H1 (cell line): ENCODE measurements at regions not wholly inside any gene's neighbourhood (a gene's known extent, or its start where the extent isn't known, plus 50 kb on each side); places are given as distances from the start of the nearest gene placed in this dataset.

Experiments
- KDM1A ChIP-seq: fragments of 200-600, 300-600 bp; sonication (generic); IDR thresholded peaks from 2 replicates; pipeline ENCODE4 v1.7.1; 2016; ENCODE audit warnings: mild to moderate bottlenecking, low read length, borderline replicate concordance
- POLR2AphosphoS5 ChIP-seq: IDR thresholded peaks from 2 replicates; pipeline ENCODE4 v1.6.1; 2011; ENCODE audit warnings: low read depth, low read length
- SRF ChIP-seq: IDR thresholded peaks from 2 replicates; pipeline ENCODE4 v1.6.1; 2011; ENCODE audit warnings: mild to moderate bottlenecking, low read depth, low read length, moderate library complexity
- TBP ChIP-seq: IDR thresholded peaks from 2 replicates; pipeline ENCODE4 v1.6.1; 2011; ENCODE audit warnings: low read depth, low read length, improper control_type of control experiment
- TF ChIP-seq, protein P1 (sequence below): IDR thresholded peaks from 2 replicates; pipeline ENCODE4 v1.6.1; 2012; ENCODE audit warnings: low read length, inconsistent platforms

DNA sequence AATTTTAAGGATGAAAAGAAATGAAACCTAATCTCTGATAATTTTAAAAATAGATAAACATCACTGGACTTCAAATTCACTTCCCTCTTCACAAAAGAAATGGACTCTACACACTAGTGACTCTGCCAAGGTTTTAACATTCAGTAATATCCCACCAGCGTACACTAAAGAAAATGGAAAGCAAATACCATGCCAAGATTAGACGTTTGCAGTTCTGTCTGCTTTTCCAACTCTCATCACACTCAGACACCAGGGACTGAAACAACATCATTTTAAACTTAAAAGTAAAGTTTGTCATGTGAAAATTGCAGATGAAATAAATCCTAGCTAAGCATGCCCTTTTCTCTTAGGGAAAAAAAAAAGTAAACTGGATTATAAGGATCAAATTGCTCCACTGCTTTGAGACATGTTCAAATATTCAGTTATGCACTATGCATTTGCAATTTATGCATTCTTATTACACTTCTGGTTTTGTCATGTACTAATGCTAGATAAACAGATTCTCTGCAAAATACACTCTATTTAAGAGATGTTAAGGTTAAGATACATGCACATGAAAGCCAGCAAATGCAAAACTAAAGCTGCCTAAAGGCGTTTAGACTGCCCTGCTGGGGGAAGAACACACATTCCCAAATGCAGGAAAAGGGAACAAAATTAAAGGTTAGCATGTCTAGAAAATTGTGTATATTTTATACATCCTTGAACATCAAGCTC, 534.4 kb upstream of the EPHA5 start (continued):
- TF ChIP-seq, protein P1, sequence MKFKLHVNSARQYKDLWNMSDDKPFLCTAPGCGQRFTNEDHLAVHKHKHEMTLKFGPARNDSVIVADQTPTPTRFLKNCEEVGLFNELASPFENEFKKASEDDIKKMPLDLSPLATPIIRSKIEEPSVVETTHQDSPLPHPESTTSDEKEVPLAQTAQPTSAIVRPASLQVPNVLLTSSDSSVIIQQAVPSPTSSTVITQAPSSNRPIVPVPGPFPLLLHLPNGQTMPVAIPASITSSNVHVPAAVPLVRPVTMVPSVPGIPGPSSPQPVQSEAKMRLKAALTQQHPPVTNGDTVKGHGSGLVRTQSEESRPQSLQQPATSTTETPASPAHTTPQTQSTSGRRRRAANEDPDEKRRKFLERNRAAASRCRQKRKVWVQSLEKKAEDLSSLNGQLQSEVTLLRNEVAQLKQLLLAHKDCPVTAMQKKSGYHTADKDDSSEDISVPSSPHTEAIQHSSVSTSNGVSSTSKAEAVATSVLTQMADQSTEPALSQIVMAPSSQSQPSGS: no peak
- TF ChIP-seq SRF: no peak
- TF ChIP-seq KDM1A: no peak
- TF ChIP-seq POLR2AphosphoS5: no peak
- TF ChIP-seq TBP: no peak
